Astrocyte (in vitro differentiated cells and primary cell): ENCODE measurements at regions not wholly inside any gene's neighbourhood (a gene's known extent, or its start where the extent isn't known, plus 50 kb on each side); places are given as distances from the start of the nearest gene placed in this dataset.

ENCODE experiments used
- EZH2 ChIP-seq: IDR thresholded peaks from 2 replicates; pipeline ENCODE4 v1.6.1; 2012; ENCODE audit warnings: mild to moderate bottlenecking, low read length, inconsistent platforms; ENCODE audit not compliant: insufficient read depth
- TF ChIP-seq, protein P1 (sequence below): IDR thresholded peaks from 2 replicates; pipeline ENCODE4 v1.5.1; 2011; ENCODE audit warnings: low read depth, mild to moderate bottlenecking, inconsistent platforms, low read length, moderate library complexity; ENCODE audit not compliant: insufficient read depth

DNA sequence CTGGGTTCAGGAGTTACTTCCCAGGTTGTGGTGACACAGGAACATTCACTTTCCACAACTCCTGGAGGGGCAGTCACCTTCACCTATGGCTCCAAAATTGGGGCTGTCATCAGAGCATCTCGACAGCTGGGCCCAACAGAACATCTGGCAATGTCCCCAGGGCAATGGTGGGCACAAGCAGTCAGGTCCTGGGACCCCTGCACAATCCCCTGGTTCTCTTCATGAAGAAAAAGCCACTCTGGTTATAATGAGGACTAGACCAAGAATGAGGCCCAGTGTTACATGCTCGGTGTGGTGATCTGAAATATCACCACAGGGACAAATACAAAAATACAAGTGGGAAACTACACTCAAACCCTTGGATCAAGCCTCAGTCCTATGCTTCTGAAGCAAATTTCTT is 89.0 kb upstream of the VPREB1 start:
- TF ChIP-seq, protein P1, sequence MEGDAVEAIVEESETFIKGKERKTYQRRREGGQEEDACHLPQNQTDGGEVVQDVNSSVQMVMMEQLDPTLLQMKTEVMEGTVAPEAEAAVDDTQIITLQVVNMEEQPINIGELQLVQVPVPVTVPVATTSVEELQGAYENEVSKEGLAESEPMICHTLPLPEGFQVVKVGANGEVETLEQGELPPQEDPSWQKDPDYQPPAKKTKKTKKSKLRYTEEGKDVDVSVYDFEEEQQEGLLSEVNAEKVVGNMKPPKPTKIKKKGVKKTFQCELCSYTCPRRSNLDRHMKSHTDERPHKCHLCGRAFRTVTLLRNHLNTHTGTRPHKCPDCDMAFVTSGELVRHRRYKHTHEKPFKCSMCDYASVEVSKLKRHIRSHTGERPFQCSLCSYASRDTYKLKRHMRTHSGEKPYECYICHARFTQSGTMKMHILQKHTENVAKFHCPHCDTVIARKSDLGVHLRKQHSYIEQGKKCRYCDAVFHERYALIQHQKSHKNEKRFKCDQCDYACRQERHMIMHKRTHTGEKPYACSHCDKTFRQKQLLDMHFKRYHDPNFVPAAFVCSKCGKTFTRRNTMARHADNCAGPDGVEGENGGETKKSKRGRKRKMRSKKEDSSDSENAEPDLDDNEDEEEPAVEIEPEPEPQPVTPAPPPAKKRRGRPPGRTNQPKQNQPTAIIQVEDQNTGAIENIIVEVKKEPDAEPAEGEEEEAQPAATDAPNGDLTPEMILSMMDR, result no peak
- TF ChIP-seq EZH2, result no peak
